ENCODE measurements at regions not wholly inside any gene's neighbourhood (a gene's known extent, or its start where the extent isn't known, plus 50 kb on each side); places are given as distances from the start of the nearest gene placed in this dataset.

DNA sequence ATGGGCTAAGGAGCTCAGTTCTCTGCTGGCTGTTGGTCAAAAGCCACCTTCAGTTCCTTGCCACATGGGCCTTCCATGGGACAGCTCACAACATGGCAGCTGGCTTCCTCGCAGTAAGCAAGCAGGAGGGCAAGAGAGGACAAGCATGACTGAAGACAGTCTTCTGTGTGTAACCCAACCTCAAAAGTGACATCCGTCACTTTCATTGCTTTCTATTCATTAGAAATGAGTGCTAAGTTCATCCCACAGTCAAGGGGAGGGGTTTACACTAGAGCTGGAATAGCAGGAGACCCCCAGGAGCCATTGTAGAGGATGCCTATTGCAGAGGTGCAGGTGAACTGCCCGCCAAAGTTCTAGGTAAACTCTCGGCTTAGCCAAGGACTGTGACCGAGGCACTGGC, 163.3 kb downstream of the NUFIP1 start:
- TF ChIP-seq POLR2A (IDR thresholded peaks at IDR 0.05), result no peak
- TF ChIP-seq, protein P1, sequence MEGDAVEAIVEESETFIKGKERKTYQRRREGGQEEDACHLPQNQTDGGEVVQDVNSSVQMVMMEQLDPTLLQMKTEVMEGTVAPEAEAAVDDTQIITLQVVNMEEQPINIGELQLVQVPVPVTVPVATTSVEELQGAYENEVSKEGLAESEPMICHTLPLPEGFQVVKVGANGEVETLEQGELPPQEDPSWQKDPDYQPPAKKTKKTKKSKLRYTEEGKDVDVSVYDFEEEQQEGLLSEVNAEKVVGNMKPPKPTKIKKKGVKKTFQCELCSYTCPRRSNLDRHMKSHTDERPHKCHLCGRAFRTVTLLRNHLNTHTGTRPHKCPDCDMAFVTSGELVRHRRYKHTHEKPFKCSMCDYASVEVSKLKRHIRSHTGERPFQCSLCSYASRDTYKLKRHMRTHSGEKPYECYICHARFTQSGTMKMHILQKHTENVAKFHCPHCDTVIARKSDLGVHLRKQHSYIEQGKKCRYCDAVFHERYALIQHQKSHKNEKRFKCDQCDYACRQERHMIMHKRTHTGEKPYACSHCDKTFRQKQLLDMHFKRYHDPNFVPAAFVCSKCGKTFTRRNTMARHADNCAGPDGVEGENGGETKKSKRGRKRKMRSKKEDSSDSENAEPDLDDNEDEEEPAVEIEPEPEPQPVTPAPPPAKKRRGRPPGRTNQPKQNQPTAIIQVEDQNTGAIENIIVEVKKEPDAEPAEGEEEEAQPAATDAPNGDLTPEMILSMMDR (IDR thresholded peaks at IDR 0.05), result no peak

All from thyroid gland (tissue), 4 donors.